ENCODE measurements at regions not wholly inside any gene's neighbourhood (a gene's known extent, or its start where the extent isn't known, plus 50 kb on each side); places are given as distances from the start of the nearest gene placed in this dataset.

DNA sequence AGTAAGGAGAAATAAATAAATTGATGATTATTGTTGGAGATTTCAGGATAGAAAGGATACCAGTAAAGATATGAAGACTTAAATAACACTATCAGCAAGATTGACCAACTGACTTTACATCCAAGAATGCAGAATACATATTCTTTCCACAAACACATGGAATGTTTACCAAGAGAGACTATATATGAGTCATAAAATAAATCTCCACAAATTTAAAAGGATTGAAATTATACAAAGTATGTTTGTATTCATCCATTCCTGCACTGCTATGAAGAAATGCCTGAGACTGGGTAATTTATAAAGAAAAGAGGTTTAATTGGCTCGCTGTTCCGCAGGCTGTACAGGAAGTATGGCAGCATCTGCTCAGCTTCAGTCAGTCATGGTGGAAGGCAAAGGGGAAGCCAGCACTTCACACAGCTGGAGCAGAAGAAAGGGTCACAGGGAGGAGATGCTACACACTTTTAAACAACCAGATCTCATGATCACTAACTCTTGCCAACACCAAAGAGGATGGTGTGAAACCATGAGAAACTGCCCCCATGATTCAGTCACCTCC lies 56.7 kb upstream of the TNFRSF21 start:
- no peak overlapping the region for H3K4me2 ChIP-seq (ENCODE audit: low read length)
- no peaks in the 10 kb centered on the region for H3K4me1 ChIP-seq (ENCODE audit: control insufficient read depth, low read length)

DNA sequence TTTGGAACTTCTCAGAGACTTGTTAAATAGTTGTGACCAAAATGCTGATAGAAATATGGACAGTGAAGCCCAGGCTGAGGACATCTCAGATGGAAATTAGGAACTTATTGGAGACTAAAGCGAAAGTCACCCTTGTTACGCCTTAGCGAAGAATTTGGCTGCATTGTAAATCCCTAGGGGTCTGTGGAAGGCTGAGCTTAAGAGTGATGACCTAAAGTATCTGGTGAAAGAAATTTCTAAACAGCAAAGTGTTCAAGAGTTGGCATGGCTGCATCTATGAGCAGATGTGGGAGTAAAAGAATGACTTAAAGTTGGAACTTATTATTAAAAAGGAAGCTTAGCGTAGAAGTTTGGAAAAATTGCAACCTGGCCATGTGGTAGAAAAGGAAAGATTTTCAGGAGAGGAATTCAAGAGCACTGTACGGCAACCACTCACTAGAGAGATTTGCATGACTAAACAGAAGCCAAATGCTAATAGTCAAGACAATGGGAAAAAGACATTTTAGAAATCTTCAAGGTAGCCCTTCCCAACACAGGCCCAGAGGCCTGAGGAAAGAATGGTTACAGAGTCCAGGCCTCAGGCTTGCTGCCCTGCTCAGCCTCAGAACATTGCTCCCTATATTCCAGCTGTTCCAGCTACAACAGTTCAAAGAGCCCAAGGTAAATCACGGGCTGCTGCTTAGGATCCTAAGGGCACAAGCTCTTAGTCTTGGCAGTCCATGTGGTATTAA lies 61.6 kb upstream of the TNFRSF21 start:
- no peaks in the 10 kb centered on the region for H4K20me1 ChIP-seq (ENCODE audit: control insufficient read depth, insufficient read depth, low read depth, low read length)
- no peak overlapping the region for H3K4me2 ChIP-seq (ENCODE audit: low read length)
- H3K9me3 ChIP-seq (ENCODE audit: control insufficient read depth, insufficient read depth, low read length): no peaks in the 10 kb centered on the region
- H3K4me3 ChIP-seq (ENCODE audit: low read length): no peak overlapping the region
- H3K36me3 ChIP-seq (ENCODE audit: control insufficient read depth, low read length): no peaks in the 10 kb centered on the region
- 0 out of 2 replicates have a peak, but pooled peaks cover 4% of the 10 kb centered on the region for H3K4me1 ChIP-seq (ENCODE audit: control insufficient read depth, low read length)
- H3K79me2 ChIP-seq (ENCODE audit: control insufficient read depth, low read length): no peaks in the 10 kb centered on the region
- no peaks in the 10 kb centered on the region for H3K27me3 ChIP-seq (ENCODE audit: control insufficient read depth, low read length)
- no peaks in the 10 kb centered on the region for H3K9me2 ChIP-seq (replicated peaks; ENCODE audit: control insufficient read depth, low read length)
- no peaks in the 10 kb centered on the region for H3F3A ChIP-seq (ENCODE audit: control insufficient read depth, insufficient read depth)
- TF ChIP-seq, protein P1, sequence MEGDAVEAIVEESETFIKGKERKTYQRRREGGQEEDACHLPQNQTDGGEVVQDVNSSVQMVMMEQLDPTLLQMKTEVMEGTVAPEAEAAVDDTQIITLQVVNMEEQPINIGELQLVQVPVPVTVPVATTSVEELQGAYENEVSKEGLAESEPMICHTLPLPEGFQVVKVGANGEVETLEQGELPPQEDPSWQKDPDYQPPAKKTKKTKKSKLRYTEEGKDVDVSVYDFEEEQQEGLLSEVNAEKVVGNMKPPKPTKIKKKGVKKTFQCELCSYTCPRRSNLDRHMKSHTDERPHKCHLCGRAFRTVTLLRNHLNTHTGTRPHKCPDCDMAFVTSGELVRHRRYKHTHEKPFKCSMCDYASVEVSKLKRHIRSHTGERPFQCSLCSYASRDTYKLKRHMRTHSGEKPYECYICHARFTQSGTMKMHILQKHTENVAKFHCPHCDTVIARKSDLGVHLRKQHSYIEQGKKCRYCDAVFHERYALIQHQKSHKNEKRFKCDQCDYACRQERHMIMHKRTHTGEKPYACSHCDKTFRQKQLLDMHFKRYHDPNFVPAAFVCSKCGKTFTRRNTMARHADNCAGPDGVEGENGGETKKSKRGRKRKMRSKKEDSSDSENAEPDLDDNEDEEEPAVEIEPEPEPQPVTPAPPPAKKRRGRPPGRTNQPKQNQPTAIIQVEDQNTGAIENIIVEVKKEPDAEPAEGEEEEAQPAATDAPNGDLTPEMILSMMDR (IDR thresholded peaks at IDR 0.05; ENCODE audit: low read depth, low read length, poor library complexity, severe bottlenecking): no peak
- no peak for TF ChIP-seq EZH2phosphoT487 (IDR thresholded peaks at IDR 0.05; ENCODE audit: borderline replicate concordance, low read length)
- H3K27ac ChIP-seq (ENCODE audit: low read depth, low read length): no peak overlapping the region

More for the DNA sequence above, 56.7 kb upstream of the TNFRSF21 start:
- no peaks in the 10 kb centered on the region for H3K9me3 ChIP-seq (ENCODE audit: control insufficient read depth, insufficient read depth, low read length)
- no peaks in the 10 kb centered on the region for H3K79me2 ChIP-seq (ENCODE audit: control insufficient read depth, low read length)
- no peaks in the 10 kb centered on the region for H3F3A ChIP-seq (ENCODE audit: control insufficient read depth, insufficient read depth)
- no peaks in the 10 kb centered on the region for H4K20me1 ChIP-seq (ENCODE audit: control insufficient read depth, insufficient read depth, low read depth, low read length)
- TF ChIP-seq, protein P1 (IDR thresholded peaks at IDR 0.05; ENCODE audit: low read depth, low read length, poor library complexity, severe bottlenecking): no peak
- no peak for TF ChIP-seq EZH2phosphoT487 (IDR thresholded peaks at IDR 0.05; ENCODE audit: borderline replicate concordance, low read length)
- no peaks in the 10 kb centered on the region for H3K9me2 ChIP-seq (replicated peaks; ENCODE audit: control insufficient read depth, low read length)
- no peak overlapping the region for H3K4me3 ChIP-seq (ENCODE audit: low read length)
- no peaks in the 10 kb centered on the region for H3K36me3 ChIP-seq (ENCODE audit: control insufficient read depth, low read length)
- peaks cover 7% of the 10 kb centered on the region for H3K27me3 ChIP-seq (ENCODE audit: control insufficient read depth, low read length)
- no peak overlapping the region for H3K27ac ChIP-seq (ENCODE audit: low read depth, low read length)

DNA sequence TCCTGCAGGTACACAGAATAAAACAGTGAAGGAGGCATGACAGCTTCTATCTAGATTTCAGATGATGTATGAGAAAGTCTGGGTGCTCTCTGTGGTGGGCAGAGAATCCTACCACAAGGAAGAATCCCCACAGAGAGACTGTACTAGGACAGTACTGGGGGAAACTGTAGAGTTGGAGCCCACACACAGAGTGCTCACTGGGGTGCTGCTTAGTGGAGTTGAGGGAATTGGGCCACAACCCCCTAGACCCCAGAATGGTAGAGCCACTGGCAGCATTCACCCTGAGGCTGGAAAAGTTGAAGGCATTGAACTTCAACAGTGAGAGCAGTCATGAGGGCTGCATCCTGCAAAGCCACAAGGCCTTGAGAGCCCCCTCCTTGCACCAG lies 62.2 kb upstream of the TNFRSF21 start:
- H3K4me2 ChIP-seq (ENCODE audit: low read length): no peak overlapping the region
- TF ChIP-seq EZH2phosphoT487 (IDR thresholded peaks at IDR 0.05; ENCODE audit: borderline replicate concordance, low read length): no peak
- TF ChIP-seq, protein P1 (IDR thresholded peaks at IDR 0.05; ENCODE audit: low read depth, low read length, poor library complexity, severe bottlenecking): no peak
- no peak overlapping the region for H3K4me3 ChIP-seq (ENCODE audit: low read length)
- H3K9me2 ChIP-seq (replicated peaks; ENCODE audit: control insufficient read depth, low read length): no peaks in the 10 kb centered on the region
- H3K27ac ChIP-seq (ENCODE audit: low read depth, low read length): no peak overlapping the region
- H4K20me1 ChIP-seq (ENCODE audit: control insufficient read depth, insufficient read depth, low read depth, low read length): no peaks in the 10 kb centered on the region
- H3K4me1 ChIP-seq (ENCODE audit: control insufficient read depth, low read length): 0 out of 2 replicates have a peak, but pooled peaks cover 4% of the 10 kb centered on the region
- H3F3A ChIP-seq (ENCODE audit: control insufficient read depth, insufficient read depth): no peaks in the 10 kb centered on the region
- H3K36me3 ChIP-seq (ENCODE audit: control insufficient read depth, low read length): no peaks in the 10 kb centered on the region
- peaks cover 5% of the 10 kb centered on the region; the same call in 1 of the 2 replicates for H3K27me3 ChIP-seq (ENCODE audit: control insufficient read depth, low read length)
- no peaks in the 10 kb centered on the region for H3K9me3 ChIP-seq (ENCODE audit: control insufficient read depth, insufficient read depth, low read length)
- H3K79me2 ChIP-seq (ENCODE audit: control insufficient read depth, low read length): no peaks in the 10 kb centered on the region

Measured in DOHH2 (cell line).